ENCODE measurements at regions not wholly inside any gene's neighbourhood (a gene's known extent, or its start where the extent isn't known, plus 50 kb on each side); places are given as distances from the start of the nearest gene placed in this dataset.

GRCh38 chr13:73306688-73307087 is 247.9 kb downstream of the KLF5 start:
- no peak for TF ChIP-seq ZNF565 (CRISPR knock-in tag; conservative IDR thresholded peaks at IDR 0.05; ENCODE audit: low read depth)
- TF ChIP-seq, protein P1, sequence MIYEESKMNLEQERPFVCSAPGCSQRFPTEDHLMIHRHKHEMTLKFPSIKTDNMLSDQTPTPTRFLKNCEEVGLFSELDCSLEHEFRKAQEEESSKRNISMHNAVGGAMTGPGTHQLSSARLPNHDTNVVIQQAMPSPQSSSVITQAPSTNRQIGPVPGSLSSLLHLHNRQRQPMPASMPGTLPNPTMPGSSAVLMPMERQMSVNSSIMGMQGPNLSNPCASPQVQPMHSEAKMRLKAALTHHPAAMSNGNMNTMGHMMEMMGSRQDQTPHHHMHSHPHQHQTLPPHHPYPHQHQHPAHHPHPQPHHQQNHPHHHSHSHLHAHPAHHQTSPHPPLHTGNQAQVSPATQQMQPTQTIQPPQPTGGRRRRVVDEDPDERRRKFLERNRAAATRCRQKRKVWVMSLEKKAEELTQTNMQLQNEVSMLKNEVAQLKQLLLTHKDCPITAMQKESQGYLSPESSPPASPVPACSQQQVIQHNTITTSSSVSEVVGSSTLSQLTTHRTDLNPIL (CRISPR knock-in tag; IDR thresholded peaks at IDR 0.05; ENCODE audit: low read depth) = no peak
- TF ChIP-seq ZFP30 (CRISPR knock-in tag; IDR thresholded peaks at IDR 0.05) = no peak
- no peak for TF ChIP-seq PATZ1 (CRISPR knock-in tag; IDR thresholded peaks at IDR 0.05; ENCODE audit: borderline replicate concordance)
- TF ChIP-seq ZC3H10 (CRISPR knock-in tag; IDR thresholded peaks at IDR 0.05) = no peak
- TF ChIP-seq CSDC2 (CRISPR knock-in tag; IDR thresholded peaks at IDR 0.05) = no peak
- TF ChIP-seq, protein P2, sequence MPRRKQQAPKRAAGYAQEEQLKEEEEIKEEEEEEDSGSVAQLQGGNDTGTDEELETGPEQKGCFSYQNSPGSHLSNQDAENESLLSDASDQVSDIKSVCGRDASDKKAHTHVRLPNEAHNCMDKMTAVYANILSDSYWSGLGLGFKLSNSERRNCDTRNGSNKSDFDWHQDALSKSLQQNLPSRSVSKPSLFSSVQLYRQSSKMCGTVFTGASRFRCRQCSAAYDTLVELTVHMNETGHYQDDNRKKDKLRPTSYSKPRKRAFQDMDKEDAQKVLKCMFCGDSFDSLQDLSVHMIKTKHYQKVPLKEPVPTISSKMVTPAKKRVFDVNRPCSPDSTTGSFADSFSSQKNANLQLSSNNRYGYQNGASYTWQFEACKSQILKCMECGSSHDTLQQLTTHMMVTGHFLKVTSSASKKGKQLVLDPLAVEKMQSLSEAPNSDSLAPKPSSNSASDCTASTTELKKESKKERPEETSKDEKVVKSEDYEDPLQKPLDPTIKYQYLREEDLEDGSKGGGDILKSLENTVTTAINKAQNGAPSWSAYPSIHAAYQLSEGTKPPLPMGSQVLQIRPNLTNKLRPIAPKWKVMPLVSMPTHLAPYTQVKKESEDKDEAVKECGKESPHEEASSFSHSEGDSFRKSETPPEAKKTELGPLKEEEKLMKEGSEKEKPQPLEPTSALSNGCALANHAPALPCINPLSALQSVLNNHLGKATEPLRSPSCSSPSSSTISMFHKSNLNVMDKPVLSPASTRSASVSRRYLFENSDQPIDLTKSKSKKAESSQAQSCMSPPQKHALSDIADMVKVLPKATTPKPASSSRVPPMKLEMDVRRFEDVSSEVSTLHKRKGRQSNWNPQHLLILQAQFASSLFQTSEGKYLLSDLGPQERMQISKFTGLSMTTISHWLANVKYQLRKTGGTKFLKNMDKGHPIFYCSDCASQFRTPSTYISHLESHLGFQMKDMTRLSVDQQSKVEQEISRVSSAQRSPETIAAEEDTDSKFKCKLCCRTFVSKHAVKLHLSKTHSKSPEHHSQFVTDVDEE (CRISPR knock-in tag; IDR thresholded peaks at IDR 0.05) = no peak
- no peak for TF ChIP-seq OSR1 (CRISPR knock-in tag; IDR thresholded peaks at IDR 0.05)
